Stimulated activated CD8-positive, alpha-beta memory T cell treated with anti-CD3 and anti-CD28 coated beads, Interleukin-15, amount 100 ng/mL, for 48 hours (primary cell): ENCODE measurements at regions not wholly inside any gene's neighbourhood (a gene's known extent, or its start where the extent isn't known, plus 50 kb on each side); places are given as distances from the start of the nearest gene placed in this dataset.

ENCODE experiments used
- DNase-seq, 2 donors: peaks; one replicate each; pipeline ENCODE4 v3.0.0-alpha.2; 2020; ENCODE audit warnings: low read depth in 2 of 2

DNA sequence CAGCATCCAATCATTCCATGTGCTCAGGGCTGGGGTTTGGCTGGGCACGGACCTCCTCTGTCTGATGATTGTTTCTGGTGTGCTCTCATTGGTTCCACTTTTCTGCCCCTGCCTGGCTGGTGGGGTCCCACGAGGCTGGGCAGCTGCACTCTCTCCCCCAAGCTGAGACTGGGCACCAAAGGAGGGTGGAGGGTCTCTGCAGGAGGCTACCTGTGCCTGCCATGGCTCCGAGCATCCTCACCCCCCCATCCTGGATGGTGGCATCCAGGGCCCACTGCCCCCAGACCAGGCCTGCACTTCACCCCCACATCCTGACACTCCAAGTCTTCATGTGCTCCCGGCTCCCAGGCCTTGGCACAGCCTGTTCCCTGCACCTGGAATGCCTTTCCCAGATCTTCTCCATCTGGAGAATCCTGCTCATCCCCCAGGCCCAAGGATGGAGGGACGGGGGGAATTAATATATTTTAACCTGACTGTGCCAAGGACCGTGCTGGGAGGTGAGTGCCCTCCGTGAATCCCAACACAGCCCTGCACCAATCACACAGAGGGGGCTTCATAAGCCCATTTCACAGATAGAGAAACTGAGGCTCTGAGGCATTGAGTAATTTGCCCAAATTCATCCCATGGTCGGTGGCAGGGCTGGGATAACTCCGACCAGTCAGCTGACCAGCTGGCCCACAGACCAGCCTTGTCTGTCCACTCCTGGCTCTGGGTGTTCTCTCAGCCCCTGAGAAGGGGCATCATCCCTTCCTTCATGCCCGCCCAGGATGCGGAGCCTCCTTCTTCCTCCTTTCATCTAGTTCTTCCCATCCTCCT is 403.4 kb downstream of the MATN1 start:
- DNase-seq = no peak

DNA sequence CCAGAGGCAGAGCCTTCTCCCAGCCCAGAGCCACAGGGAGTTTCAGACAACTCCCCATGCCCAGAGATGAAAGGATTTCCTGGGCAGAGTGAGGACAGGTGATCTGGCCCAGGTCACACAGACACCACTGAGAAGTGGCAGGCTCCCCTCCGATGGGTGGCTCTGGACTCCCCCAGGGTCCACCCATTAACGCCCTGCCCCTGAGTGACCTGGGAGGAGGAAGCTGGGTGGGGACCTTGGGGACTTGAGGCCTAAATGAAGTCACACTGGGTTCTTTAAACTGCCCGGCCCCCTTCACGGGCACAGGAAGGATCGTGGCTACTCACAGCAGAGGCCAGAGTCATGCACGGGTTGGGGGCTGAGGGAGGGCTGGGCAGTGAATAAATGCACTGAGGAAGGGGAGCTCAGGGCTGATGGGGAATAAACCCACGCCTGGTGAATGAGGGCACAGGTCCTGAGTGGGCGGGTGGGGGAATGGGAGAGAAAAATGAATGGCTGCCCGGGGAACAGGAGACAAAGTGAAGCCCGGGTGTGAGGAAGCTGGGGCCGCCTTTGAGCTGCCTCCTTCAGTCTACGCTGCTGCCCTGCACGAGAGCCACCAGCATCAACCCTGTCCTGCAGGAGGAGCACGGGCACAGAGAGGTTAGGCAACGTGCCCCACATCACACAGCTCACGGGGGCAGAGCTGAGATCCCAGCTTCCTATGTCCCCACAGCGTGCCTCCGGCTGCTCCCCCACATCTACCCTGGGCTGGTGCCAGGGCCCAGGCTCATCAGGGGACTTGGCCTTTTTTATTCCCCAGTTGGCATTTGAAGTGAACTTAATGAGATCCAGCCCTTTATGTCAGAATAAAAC is 404.3 kb downstream of the MATN1 start:
- DNase-seq = no peak

DNA sequence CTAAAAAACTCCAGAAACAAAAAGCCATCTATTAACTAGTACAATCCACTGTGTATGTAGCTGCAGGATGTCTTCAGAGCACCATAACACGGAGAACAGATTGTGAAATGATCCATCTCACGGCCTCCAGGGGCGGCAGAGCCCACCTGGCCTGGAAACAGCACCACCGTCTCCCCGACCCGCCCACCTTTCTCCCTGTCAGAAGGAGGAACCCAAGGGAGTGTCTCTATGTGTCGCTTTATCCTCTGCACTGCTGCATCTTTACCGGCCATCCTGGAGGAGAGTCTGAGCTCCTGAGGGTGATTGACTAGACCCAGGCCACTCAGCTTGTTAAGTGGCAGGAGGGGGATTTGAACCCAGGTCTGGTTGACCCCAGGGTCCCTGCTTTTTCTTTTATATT is 405.0 kb downstream of the MATN1 start:
- DNase-seq = no peak

DNA sequence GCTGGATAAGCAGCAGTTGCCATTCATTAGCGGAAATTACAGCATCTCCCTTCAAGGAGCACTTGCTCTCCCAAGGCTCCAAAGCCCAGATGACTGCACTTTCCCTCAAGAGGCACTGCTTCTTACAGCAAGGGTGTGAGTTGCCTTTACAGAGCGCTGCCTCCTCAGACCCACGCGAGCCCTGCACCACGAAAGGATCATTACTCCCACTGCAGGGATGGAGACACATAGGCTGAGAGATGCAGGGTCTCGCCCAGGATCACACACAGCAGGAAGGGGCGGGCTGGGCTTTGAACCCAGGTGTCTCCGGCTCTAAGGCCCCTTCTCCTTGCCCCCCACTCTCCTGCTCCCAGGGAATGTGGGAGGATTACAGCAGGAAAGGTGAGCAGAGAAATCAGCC is 405.5 kb downstream of the MATN1 start:
- DNase-seq = no peak

DNA sequence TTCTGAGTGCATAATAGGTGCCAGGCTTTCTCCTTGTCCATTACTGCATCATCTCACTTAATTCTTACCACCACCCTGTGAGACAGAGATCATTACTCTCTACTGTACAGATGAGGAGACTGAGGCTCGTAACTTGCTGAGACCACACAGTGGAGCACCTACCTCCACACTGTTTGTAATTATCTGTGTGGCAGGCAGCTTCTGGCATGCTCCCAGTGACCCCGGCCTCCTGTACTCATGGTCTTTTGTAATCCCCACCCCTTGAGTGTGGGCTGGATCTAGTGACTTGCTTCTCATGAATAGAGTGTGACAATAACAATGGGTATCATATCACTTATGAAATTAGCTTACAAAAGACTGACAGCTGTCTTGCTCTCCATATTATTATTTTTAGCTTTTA is 407.3 kb downstream of the MATN1 start:
- DNase-seq = no peak

DNA sequence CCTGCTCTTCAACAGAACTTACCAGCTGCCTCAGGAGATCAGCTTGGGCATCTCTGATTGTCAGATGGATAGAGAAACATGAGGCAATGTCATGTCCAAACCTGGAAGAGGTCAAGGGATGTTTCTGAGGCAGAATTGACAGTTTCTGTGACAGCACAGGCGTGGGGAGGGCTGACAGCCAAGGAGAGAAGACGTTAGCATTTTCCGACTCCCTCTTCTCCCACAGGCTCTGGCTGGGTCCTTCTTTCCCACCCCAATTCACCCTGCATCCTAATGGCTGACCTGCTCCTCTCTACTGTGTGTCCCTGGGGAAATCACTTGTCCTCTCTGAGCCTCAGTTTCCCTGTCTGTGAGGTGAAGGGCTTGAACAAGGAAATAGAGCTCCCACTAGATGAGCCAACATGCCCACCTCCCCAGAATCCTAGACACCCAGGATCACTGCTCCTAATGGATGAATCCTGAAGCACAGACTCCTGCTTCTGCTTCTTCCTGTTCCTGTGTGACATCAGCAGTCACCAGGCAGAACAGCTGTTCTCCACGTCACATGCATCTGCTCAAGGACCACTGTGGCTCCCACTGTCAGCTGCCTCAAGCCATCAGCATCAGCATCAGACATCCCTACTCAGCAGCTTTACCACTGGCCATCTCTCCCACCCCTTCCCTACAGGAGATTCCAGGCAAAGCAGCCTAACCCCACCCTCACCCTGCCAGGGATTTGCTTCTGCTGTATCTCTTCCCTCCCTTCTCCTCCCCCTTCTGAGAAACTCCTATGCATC is 408.0 kb downstream of the MATN1 start:
- no peak for DNase-seq

DNA sequence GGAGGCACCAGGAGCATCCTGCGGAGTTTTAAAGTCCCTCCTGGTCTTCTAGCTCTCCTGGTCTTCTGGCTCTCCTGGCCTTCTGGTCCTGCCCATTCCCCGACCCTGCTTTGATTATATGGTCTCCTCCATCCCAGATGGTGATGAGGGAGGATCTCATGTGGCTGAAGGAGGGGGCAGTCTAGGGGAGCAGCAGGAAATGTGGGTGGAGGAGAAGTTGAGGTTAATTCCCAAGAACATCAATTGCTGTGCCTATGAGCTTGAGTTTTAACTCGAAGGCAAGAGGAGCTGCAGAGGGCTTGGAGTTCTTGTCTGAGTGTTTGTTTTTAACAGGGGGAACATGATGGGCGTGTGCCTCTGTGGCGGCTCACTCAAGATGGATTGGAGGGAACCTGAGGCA is 408.8 kb downstream of the MATN1 start:
- no peak for DNase-seq

DNA sequence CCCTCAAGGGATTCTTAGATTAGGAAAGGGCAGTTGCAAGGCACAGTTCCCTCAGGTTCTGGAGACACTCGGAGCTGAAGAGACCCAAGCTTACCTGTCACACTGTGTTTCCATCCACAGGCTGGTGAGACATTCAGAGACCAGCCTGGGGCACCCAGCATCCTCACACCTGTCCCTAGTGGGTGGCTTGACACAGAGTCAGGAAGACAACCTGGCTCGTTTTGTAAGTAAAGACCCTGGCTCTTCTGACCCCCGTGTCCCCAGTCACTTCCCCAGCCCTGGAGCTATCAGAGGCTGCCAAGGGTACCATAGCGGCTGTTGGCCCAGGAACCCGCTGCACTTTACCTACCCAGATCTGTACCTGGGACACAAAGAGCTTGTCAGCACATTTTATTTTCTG is 409.8 kb downstream of the MATN1 start:
- no peak for DNase-seq

DNA sequence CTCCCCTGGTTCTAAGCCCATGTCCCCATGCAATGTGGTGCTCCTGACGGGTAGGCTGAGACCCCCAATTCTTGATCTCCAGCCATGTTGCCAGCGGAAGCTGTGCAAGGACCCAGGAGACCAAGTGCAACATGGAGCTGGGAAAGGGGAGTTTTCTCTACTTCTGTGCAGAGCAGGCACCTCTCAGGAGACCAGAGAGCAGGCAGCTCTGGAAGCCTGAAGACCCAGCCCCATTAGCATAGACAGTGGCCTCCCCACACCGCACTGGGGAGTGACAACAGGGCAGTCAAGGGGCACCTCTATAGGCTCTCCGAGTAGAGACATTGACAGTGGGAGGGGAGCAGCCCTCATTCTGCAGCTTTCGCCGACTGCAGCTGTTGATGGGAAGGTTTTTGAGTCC is 410.2 kb downstream of the MATN1 start:
- no peak for DNase-seq

DNA sequence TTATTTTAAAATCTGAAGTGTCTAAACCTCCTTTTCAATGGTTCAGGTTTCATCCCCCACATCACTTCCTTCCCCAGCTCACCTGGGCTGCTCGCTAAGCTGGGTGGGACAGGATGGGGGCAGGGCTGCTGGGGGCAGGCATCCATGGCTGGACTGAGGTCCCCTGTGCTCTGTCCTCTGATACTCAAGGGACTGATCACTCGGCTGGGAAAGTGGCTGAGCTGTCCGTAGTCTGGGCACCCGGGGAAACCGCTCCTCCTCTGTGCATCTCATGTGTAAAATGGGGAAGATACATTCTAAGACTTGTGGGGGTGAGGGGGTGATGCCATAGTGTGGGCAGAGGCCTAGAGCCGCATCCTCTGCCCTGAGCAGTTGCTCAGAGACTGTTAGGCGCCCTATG is 411.2 kb downstream of the MATN1 start:
- no peak for DNase-seq

DNA sequence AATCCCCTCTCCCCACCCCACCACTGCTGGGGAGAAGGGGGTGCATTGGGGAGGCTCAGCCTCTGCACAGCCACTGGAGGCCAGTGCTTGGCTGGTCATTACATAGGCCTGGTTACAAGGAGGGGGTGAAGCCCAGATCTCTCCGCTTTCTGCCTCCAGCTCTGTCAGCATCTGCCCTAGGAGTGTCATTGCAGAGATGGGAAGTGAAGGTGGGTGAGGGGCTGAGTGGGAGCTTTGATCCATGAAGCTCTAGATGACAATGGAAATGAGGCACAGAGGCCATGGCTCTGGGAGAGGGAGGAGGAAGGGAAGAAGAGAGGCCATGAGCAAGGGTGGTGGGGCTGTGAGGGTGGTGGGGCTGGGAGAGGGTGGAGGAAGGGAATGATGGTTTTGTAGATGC is 411.6 kb downstream of the MATN1 start:
- no peak for DNase-seq

DNA sequence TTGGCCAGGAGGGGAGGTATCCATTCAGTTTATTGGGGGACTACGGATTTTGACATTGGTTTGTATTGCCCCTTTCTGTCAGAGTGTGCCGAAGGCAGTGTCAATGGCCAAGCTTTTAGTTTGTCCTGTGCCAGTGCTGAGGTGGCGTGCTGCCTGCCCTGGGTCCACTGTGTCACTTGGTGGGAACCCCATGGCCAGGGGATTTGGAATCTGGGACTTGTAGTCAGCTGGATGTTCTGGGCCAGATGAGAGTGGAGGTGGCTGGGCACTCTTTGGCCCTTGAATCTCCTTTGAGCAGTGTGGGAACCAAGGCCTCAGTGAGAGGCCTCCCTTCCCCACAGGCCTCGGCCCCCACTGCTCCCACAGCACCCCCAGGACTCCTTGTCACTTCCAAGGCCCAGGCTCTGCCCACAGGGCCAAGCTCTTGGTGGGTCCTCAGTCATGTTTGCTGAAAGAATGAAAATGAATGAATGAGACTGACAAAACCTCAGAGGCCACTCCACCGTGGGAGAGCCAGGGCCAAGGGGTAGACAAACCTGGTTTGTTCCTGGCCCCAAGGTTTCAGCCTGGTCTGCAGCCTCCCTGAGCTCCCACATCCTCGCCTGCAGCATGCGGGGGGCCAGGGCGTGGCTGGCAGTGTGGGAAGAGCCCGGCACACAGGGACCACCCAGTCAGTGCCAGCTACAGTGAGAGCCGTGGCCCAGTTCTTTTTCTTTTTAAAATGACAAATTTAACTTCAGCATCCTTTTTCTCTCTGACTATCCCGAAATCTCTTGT is 412.2 kb downstream of the MATN1 start:
- DNase-seq = no peak

DNA sequence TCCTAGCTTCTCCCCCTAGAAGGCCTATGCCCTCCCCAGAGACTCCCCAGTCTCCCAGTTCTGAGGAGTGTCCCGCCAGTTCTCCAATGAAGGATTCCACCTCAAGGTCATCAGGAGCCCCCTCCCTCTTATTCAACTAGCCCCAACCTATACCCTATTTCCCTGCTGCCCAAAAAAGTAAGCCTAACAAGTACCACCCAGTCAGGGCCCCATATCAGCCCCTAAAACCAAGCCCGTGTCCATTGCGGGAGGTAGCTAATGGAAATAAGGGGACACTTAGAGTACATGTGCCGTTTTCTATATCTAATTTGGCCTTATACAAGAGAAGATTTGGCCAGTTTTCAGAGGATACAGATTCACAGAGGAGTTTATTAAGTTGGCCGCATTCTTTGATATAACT is 416.2 kb downstream of the MATN1 start:
- no peak for DNase-seq

DNA sequence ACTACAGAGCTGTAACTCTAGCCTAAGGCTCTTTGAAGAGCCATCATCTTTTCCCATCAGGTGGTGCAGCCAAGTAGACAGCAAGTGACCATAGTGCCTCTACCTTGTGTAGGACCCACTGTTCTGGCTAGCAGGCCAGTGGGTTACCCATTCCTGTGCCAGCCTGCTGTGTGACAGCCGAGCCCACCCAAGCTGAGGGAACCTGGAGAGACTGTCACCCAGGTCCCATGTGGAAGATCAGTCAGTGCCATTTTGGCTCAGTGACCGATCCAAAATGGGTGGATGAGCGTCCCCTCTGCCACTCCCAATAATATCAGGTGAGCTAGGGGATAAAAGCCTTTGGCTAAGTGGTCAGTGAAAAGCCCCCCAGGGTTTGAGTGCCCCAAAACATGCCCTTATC is 417.9 kb downstream of the MATN1 start:
- no peak for DNase-seq

DNA sequence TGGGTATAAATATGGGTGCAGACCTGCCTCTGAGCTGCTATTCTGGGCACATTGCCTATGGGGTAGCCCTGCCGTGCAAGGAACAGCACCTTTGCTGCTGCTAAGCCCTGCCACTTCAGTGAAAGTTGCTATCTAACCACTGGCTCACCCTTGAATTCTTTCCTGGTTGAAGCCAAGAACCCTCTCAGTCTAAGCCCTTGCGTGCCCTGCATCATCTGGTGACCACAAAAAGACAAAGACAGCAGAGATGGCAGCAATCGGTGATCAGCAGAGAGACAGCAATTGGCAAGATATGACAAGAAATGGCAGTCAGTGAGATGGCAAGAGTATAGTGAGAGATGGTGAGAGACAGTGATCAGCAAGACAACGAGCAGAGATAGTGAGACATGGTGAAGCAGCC is 418.3 kb downstream of the MATN1 start:
- DNase-seq = no peak

DNA sequence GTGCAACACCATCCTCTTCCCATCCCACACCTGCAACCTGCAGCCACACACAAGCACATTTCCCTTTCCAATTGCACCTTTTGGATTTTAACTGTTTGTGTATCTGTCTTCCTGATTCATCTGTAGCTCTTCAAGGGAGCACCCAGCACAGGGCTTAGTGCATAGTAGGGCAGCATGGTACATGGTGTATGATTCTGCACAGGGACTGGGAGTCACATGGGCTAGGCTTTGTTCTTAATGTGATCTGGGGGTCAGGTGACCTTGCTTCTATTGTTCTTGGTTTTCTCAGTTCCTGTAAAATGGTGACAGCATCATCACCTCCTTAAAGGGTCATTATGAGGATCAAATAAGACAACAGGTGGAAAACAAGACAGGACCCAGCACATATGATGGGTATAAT is 419.3 kb downstream of the MATN1 start:
- no peak for DNase-seq

DNA sequence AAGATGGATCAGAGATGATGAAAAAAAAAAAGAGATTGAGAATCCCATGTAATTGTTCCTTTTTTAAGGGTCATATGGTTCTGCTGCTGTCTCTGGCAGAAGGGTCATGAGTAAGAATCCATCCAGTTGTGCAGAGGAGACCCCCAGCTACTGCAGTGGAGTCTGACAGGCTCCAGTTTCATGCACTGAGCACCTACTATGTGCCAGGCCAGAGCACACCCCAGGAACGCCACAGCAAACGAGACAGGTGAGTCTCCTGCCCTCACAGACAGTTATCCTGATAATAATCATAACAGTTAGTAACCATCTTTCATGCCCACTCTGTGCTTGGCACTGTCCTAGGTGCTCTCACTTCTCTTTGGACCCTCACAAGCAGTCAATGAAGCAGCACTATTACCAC is 420.0 kb downstream of the MATN1 start:
- DNase-seq = no peak

DNA sequence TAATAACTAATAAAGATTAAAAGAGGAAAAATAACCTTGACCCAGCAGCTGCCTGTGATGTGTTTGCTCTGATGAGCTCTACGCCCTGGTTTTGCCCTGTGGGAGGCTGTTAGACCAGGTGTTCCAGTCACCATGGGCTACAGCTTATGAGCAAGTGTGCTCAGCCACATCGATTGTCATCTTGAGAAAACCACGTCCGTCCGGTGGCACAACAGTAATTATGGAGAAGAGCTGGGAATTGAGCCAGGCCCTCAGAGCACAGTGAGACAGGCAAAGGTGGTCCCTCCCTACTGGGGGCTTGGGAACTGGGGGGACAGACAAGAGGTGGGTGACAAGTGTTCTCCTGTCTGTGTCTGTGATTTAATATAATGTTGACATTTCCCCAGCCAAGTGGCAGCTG is 420.5 kb downstream of the MATN1 start:
- no peak for DNase-seq

DNA sequence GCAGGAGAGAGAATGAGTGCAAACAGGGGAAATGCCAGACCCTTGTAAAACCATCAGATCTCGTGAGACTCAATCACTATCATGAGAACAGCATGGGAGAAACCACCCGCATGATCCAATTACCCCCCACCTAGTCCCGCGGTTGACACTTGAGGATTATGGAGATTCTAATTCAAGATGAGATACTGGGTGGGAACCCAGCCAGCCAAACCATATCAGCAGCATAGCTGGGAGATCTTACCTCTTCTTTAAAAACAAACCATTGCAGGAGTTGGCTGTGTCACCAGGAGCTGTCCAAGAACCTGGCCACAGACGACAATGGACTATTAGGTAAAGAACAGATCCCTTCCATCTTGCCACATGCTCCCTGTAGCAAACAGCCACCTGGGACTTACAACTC is 422.7 kb downstream of the MATN1 start:
- DNase-seq = no peak

DNA sequence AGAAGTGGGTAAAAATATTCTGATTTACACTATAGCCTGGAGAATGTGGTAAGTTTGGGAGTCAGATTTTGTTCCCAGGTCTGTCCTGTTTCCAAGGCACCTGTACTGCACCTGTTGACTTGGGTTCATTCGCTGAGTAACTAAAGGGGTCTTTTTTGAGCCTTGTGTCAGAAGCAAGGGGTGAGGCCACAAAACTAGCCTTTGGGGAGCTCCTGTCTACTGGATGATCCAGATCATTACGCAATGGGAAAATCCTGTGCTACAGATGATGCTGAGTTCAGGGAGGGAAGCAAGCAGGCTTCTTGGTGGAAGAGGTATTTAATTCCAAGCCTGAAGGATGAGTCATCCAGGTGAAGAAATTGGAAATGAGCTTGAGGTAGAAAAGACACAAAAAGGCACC is 424.0 kb downstream of the MATN1 start:
- DNase-seq = no peak

DNA sequence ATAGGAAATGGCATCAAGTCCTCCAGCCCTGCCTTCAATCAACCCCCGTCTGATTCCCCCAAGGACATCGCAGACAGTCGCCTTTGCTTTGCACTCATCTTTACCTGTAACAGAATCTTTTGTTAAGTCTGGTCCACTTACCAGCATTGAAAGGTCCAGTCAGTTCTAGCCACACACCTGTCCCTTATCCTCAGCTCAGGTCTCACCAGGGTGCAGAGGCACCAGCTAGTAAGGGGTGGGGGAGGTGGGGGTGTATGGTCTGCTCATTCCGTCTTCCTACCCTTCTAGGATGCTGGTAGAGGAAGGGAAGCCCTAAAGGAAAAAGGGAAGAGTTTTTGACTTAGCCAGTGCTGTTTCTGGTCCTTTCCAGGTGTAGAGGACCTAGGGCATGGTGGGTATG is 427.7 kb downstream of the MATN1 start:
- no peak for DNase-seq

DNA sequence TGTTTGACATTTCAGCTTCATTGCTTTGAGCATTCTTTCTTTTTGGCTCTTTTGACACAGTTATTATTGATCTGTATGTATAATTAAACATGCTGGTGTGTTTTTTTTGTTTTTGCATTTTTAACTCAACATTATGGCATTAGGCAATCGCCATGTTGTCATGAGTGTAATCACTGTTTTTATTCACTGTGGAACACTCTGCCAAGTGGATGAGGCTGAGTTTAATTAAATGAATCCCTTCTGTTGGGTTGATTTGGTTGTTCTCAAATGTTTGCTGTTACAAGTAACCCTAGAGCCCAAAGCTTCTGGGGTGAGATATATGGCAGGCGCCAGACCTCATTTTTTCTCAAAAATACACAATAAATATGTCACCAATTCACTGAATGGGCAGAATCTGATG is 428.1 kb downstream of the MATN1 start:
- no peak for DNase-seq
